ENCODE measurements at regions not wholly inside any gene's neighbourhood (a gene's known extent, or its start where the extent isn't known, plus 50 kb on each side); places are given as distances from the start of the nearest gene placed in this dataset.

DNA sequence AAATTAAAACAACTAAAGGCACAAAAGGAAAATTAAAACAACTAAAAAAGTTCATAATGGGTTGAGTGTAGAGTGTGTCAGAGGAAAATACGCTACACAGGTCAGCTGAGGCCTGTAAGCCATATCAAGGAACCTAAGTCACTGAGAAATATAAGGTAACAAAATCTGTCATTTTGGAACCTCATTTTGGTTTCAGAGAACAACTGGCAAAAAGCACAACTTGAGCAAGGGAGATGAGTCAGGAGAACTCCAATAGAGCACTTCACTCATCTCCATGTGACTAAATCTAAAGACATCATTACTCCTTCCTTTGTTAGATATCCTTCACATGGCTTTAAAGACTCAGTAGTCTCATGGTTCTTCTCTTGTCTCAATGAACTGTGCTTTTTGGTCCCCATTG lies 269.4 kb upstream of the POU5F2 start:
- H3K4me2 ChIP-seq (ENCODE audit: insufficient read depth in 1 of 2, low read depth in 2 of 2, low read length in 2 of 2), result no peak overlapping the region

More for the DNA sequence above, 269.4 kb upstream of the POU5F2 start:
- FAIRE-seq (no peak), DNase-seq (ENCODE audit: low read depth in 1 of 2, low spot score in 2 of 2) (no peak)
- ChIA-PET POLR2A (ENCODE audit: partially characterized antibody) (no interaction called here), CTCF (ENCODE audit: partially characterized antibody) (no interaction called here)
- Histone ChIP-seq H3K23ac (ENCODE audit: insufficient read length) (no peak overlapping the region), H3K79me2 (ENCODE audit: control insufficient read depth in 1 of 2, insufficient read depth in 2 of 2, low read length in 2 of 2) (no peaks in the 10 kb centered on the region), H3K4me1 (replicated peaks in 1 of 4; ENCODE audit: control insufficient read depth in 3 of 4, insufficient read depth in 4 of 4, low read length in 3 of 4) (0 out of 7 replicates have a peak, but pooled peaks cover 0 to 2% (median 0%) of the 10 kb centered on the region in 4 experiments), H3K27ac (ENCODE audit: low read depth, low read length) (no peak overlapping the region), H2BK12ac (ENCODE audit: low read depth, low read length) (no peak overlapping the region), H2BK5ac (ENCODE audit: low read depth, low read length) (no peak overlapping the region), H3K9me3 (ENCODE audit: insufficient read depth in 2 of 2, low read depth in 1 of 2, low read length in 1 of 2) (0 out of 4 replicates have a peak, but pooled peaks cover 0 to under 1% of the 10 kb centered on the region in 2 experiments), H3K56ac (replicated peaks; ENCODE audit: insufficient read length, low read depth, low read length) (no peak overlapping the region), H2AFZ (ENCODE audit: low read length) (no peak overlapping the region), H3K9ac (replicated peaks in 1 of 4; ENCODE audit: extremely low read depth in 1 of 4, low read depth in 3 of 4, low read length in 3 of 4) (no peak overlapping the region), H4K8ac (ENCODE audit: extremely low read depth, insufficient read depth, low read length) (no peak overlapping the region), H3K14ac (ENCODE audit: insufficient read length) (no peak overlapping the region), H2BK120ac (replicated peaks; ENCODE audit: low read depth, low read length) (no peak overlapping the region), H4K91ac (replicated peaks; ENCODE audit: insufficient read length, low read length) (no peak overlapping the region), H3K4me3 (ENCODE audit: extremely low read depth in 1 of 4, insufficient read depth in 2 of 4, low read depth in 3 of 4, low read length in 4 of 4) (no peak overlapping the region), H3K23me2 (ENCODE audit: low read depth, low read length) (no peaks in the 10 kb centered on the region), H2BK15ac (ENCODE audit: low read length) (no peak overlapping the region), H4K20me1 (replicated peaks in 1 of 2; ENCODE audit: control insufficient read depth in 1 of 2, insufficient read depth in 2 of 2, low read length in 2 of 2) (no peaks in the 10 kb centered on the region), H3K79me1 (ENCODE audit: low read depth, low read length) (no peaks in the 10 kb centered on the region), H3K18ac (ENCODE audit: extremely low read depth, low read length) (no peak overlapping the region), H3K36me3 (ENCODE audit: control insufficient read depth in 2 of 4, insufficient read depth in 4 of 4, low read length in 3 of 4) (no peaks in the 10 kb centered on the region; a peak in 1 of 8 replicates), H4K5ac (ENCODE audit: insufficient read length, low read depth, low read length) (no peak overlapping the region), H3K4ac (replicated peaks; ENCODE audit: insufficient read length, low read depth, low read length) (no peak overlapping the region), H3K27me3 (replicated peaks in 1 of 4; ENCODE audit: control insufficient read depth in 3 of 4, extremely low read depth in 1 of 4, insufficient read depth in 3 of 4, low read length in 3 of 4) (no peaks in the 10 kb centered on the region), H2BK20ac (ENCODE audit: low read length) (no peak overlapping the region), H2AK5ac (ENCODE audit: low read depth, low read length) (no peak overlapping the region)
- 100% methylated on average over 1 of the region's 1 CpG; no CpG with 5 or more reads in 1 of the 2 experiments for WGBS, 2 experiments (ENCODE audit: extremely low coverage in 1 of 2, insufficient coverage in 1 of 2, insufficient read length in 1 of 2, insufficient replicate concordance in 2 of 2, low coverage in 1 of 2, low lambda C conversion rate in 2 of 2, missing lambda C conversion rate in 1 of 2)
- TF ChIP-seq TBP (IDR thresholded peaks at IDR 0.05; ENCODE audit: low read depth, low read length) (no peak), CBX5 (IDR thresholded peaks at IDR 0.05; ENCODE audit: low read depth, low read length) (no peak)

All from H1 (cell line).